Ascending aorta (tissue), 2 donors: ENCODE measurements at regions not wholly inside any gene's neighbourhood (a gene's known extent, or its start where the extent isn't known, plus 50 kb on each side); places are given as distances from the start of the nearest gene placed in this dataset.

Source experiments
- DNase-seq, 2 donors: peaks; one replicate each; pipeline ENCODE4 v3.0.0-alpha.2; 2019; ENCODE audit warnings: low spot score in 2 of 2
- H3K27ac ChIP-seq, 2 donors: fragments of 200-600 bp; sonication (generic); one replicate each; pipeline ENCODE4 v1.5.1; 2016 to 2017; ENCODE audit warnings: mild to moderate bottlenecking in 1 of 2
- H3K27me3 ChIP-seq: fragments of 200-600 bp; sonication (generic); one replicate; pipeline ENCODE4 v1.5.1; 2017
- H3K36me3 ChIP-seq, 2 donors: fragments of 200-600 bp; sonication (generic); one replicate each; pipeline ENCODE4 v1.5.1; 2016
- H3K4me1 ChIP-seq, 2 donors: fragments of 200-600 bp; sonication (generic); one replicate each; pipeline ENCODE4 v1.5.1; 2016 to 2017; ENCODE audit warnings: mild to moderate bottlenecking in 1 of 2
- H3K4me3 ChIP-seq, 2 donors: fragments of 200-600 bp; sonication (generic); one replicate each; pipeline ENCODE4 v1.5.1; 2016 to 2017; ENCODE audit warnings: mild to moderate bottlenecking in 1 of 2
- H3K9me3 ChIP-seq, 2 donors: fragments of 200-600 bp; sonication (generic); one replicate each; pipeline ENCODE4 v1.5.1; 2016
- intact Hi-C: fragments of 100-400 bp; cut with DNase I; formaldehyde crosslinking; loops from one replicate; pipeline ENCODE4 v1.15.1; 2023
- TF ChIP-seq, protein P1 (sequence below), 3 experiments: fragments of 200-600 bp in 2 of 3; fragments of 450-650 bp in 1 of 3; sonication (generic) in 2 of 3; IDR thresholded peaks; one replicate each; pipeline ENCODE4 v1.5.1; 2016 to 2019; ENCODE audit warnings: antibody characterized with exemption in 3 of 3, mild to moderate bottlenecking in 1 of 3, moderate library complexity in 1 of 3

DNA sequence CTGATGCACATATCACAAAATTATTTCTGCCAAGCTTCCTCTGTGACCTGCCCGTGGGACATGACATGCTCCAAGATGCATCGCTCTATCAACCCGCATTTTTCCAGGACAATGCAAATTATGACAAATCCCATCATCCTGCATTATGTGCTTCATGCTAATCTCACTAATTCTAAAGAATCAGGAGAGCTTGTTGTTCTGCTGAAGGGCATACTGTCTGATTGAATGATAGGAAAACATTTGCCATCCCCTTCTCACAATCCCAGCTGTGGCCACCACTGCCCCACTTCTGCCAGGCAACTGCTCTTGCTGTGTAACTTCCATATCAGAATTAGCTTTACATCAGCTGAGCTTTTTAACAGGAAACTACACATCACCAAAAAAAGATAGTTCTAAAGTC, 203.5 kb upstream of the NANOGP8 start:
- DNase-seq: no peak
- intact Hi-C loops: loop anchor here (2.0 kb wide), 1 partner anchor 156 kb away; no protein-coding TSS in a partner anchor
- Histone ChIP-seq H3K27me3 (no peaks in the 10 kb centered on the region), H3K9me3 (no peaks in the 10 kb centered on the region), H3K27ac (no peak overlapping the region), H3K36me3 (no peaks in the 10 kb centered on the region), H3K4me3 (no peak overlapping the region), H3K4me1 (peaks cover 0 to 2% of the 10 kb centered on the region in 2 donors)
- TF ChIP-seq, protein P1, sequence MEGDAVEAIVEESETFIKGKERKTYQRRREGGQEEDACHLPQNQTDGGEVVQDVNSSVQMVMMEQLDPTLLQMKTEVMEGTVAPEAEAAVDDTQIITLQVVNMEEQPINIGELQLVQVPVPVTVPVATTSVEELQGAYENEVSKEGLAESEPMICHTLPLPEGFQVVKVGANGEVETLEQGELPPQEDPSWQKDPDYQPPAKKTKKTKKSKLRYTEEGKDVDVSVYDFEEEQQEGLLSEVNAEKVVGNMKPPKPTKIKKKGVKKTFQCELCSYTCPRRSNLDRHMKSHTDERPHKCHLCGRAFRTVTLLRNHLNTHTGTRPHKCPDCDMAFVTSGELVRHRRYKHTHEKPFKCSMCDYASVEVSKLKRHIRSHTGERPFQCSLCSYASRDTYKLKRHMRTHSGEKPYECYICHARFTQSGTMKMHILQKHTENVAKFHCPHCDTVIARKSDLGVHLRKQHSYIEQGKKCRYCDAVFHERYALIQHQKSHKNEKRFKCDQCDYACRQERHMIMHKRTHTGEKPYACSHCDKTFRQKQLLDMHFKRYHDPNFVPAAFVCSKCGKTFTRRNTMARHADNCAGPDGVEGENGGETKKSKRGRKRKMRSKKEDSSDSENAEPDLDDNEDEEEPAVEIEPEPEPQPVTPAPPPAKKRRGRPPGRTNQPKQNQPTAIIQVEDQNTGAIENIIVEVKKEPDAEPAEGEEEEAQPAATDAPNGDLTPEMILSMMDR (IDR thresholded peaks at IDR 0.05): no peak

DNA sequence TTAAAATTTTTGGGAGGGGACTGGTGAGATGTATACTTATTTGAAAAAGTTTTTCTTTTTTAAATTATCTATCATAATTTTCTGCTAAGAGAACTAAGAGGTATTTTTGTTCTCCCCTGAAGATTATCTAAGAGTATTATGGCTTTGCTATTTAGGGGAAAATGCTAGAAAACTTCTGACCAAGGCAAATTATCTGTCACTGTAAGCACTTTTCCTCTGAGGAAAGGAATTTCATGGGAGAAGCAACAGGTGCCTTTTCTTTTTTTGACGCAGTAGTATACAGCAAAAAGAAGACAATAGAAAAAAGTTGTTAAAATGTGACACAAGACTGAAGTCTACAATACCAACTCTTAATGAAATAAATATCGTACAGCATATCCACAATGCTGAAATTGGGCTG, 201.6 kb upstream of the NANOGP8 start:
- DNase-seq: no peak
- H3K9me3 ChIP-seq: no peaks in the 10 kb centered on the region
- intact Hi-C loops: no loop called here
- H3K27me3 ChIP-seq: no peaks in the 10 kb centered on the region
- no peak overlapping the region for H3K4me3 ChIP-seq
- no peak overlapping the region for H3K27ac ChIP-seq
- TF ChIP-seq, protein P1 (IDR thresholded peaks at IDR 0.05): no peak
- H3K4me1 ChIP-seq: no peaks in the 10 kb centered on the region
- H3K36me3 ChIP-seq: no peaks in the 10 kb centered on the region

DNA sequence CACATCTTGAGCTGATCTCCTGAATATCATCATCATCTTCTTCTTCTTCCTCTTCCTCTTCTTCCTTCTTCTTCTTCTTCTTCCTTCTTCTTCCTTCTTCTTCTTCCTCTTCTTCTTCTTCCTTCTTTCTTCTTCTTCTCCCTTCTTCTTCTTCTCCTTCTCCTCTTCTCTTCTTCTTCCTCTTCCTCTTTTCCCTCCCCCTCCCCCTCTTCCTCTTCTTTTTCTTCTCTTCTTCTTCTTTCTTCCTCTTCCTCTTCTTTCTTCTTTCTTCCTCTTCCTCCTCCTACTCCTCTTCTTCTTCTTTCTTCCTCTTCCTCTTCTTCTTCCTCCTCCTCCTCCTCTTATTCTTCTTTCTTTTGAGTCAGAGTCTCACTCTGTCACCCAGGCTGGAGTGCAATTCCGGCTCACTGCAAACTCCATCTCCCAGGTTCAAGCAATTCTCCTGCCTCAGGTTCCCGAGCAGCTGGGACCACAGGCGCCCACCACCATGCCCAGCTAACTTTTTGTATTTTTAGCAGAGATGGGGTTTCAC, 197.9 kb upstream of the NANOGP8 start:
- Histone ChIP-seq H3K36me3 (no peaks in the 10 kb centered on the region), H3K4me3 (no peak overlapping the region), H3K27ac (no peak overlapping the region), H3K4me1 (no peaks in the 10 kb centered on the region), H3K27me3 (no peaks in the 10 kb centered on the region), H3K9me3 (peaks cover 0 to 12% of the 10 kb centered on the region in 2 donors)
- intact Hi-C loops: no loop called here
- DNase-seq: no peak
- TF ChIP-seq, protein P1 (IDR thresholded peaks at IDR 0.05): no peak

DNA sequence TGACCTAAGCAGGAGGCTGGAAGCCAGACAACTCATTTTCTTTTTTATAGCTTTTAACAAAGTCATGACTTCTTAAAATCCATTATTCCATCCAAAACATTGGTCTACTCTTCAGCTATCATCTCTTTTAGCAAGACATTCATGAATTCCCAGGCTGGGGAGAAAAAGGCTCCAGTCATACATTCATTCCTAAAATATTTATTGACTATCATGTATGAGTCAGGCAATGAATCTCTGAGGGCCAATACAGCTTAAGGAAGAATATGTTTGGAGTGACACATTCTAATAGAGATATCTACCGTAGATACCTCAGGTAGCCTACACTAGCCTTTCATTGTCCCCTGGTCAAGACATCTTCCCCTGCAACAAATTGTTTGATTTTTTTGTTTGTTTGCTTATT, 196.4 kb upstream of the NANOGP8 start:
- Histone ChIP-seq H3K27me3 (no peaks in the 10 kb centered on the region), H3K4me1 (no peaks in the 10 kb centered on the region), H3K36me3 (no peaks in the 10 kb centered on the region), H3K27ac (no peak overlapping the region), H3K4me3 (no peak overlapping the region), H3K9me3 (peaks cover 4 to 23% of the 10 kb centered on the region in 2 donors)
- DNase-seq: no peak
- TF ChIP-seq, protein P1 (IDR thresholded peaks at IDR 0.05): no peak
- intact Hi-C loops: no loop called here

DNA sequence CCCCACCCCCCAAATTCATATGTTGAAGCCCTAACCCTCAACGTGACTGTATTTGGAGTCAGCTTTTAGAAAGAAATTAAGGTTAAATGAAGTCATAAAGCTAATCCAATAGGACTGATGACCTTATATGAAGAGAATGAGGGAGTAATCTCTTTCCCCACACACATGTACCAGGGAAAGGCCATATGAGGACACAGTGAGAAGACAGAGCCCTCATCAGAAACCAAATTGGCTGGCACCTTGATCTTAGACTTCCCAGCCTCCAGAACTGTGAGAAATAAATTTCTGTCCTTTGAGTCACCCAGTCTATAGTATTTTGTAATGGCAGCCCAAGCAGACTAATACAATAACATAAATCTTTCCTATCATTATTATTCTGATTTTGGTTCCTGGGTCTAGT, 194.7 kb upstream of the NANOGP8 start:
- Histone ChIP-seq H3K4me3 (no peak overlapping the region), H3K4me1 (no peaks in the 10 kb centered on the region), H3K27ac (no peak overlapping the region), H3K27me3 (no peaks in the 10 kb centered on the region), H3K9me3 (peaks cover 10 to 23% of the 10 kb centered on the region in 2 donors), H3K36me3 (no peaks in the 10 kb centered on the region)
- no peak for DNase-seq
- TF ChIP-seq, protein P1 (IDR thresholded peaks at IDR 0.05): no peak
- intact Hi-C loops: no loop called here
